ENCODE measurements at regions not wholly inside any gene's neighbourhood (a gene's known extent, or its start where the extent isn't known, plus 50 kb on each side); places are given as distances from the start of the nearest gene placed in this dataset.

- H3K9ac ChIP-seq (ENCODE audit: low read depth in 1 of 2, low read length in 2 of 2), result no peak overlapping the region
- H3K9me3 ChIP-seq (ENCODE audit: control insufficient read depth in 4 of 4, low read length in 3 of 4), result no peaks in the 10 kb centered on the region
- H3K4me3 ChIP-seq (ENCODE audit: low read depth in 1 of 3, low read length in 3 of 3), result no peak overlapping the region
- DNase-seq (ENCODE audit: low spot score), result no peak
- H3K27me3 ChIP-seq (ENCODE audit: control insufficient read depth in 4 of 4, insufficient read depth in 4 of 4, low read length in 3 of 4), result peaks cover 0 to 4% (median 0%) of the 10 kb centered on the region in 4 donors
- TF ChIP-seq CTCF (IDR thresholded peaks at IDR 0.05; ENCODE audit: low read depth, low read length, missing input control), result no peak
- no peak for TF ChIP-seq YY1 (IDR thresholded peaks at IDR 0.05)
- no peak for TF ChIP-seq RAD21 (IDR thresholded peaks at IDR 0.05)
- TF ChIP-seq HNF4A (conservative IDR thresholded peaks at IDR 0.05), result no peak
- TF ChIP-seq EGR1 (IDR thresholded peaks at IDR 0.05; ENCODE audit: low read depth in 2 of 2), result no peak
- no peak for TF ChIP-seq REST (IDR thresholded peaks at IDR 0.05)
- no peaks in the 10 kb centered on the region for H3K36me3 ChIP-seq (ENCODE audit: control insufficient read depth in 4 of 4, insufficient read depth in 3 of 4, low read depth in 1 of 4, low read length in 3 of 4)
- WGBS, result 77% methylated on average over 6 of the region's 6 CpGs
- H3K27ac ChIP-seq (ENCODE audit: low read depth in 1 of 2, low read length in 2 of 2), result no peak overlapping the region
- no peaks in the 10 kb centered on the region for H3K4me1 ChIP-seq (ENCODE audit: control insufficient read depth in 4 of 4, insufficient read depth in 4 of 4, low read length in 3 of 4)
Measured at GRCh38 chr10:29183301-29183945, 105.4 kb upstream of the LYZL1 start.

- Histone ChIP-seq H3K9me3 (ENCODE audit: control insufficient read depth in 4 of 4, low read length in 3 of 4) (no peaks in the 10 kb centered on the region), H3K4me3 (ENCODE audit: low read depth in 1 of 3, low read length in 3 of 3) (no peak overlapping the region), H3K4me1 (ENCODE audit: control insufficient read depth in 4 of 4, insufficient read depth in 4 of 4, low read length in 3 of 4) (no peaks in the 10 kb centered on the region), H3K36me3 (ENCODE audit: control insufficient read depth in 4 of 4, insufficient read depth in 3 of 4, low read depth in 1 of 4, low read length in 3 of 4) (no peaks in the 10 kb centered on the region), H3K27ac (ENCODE audit: low read depth in 1 of 2, low read length in 2 of 2) (no peak overlapping the region), H3K27me3 (ENCODE audit: control insufficient read depth in 4 of 4, insufficient read depth in 4 of 4, low read length in 3 of 4) (peaks cover 0 to 4% (median 0%) of the 10 kb centered on the region in 4 donors), H3K9ac (ENCODE audit: low read depth in 1 of 2, low read length in 2 of 2) (no peak overlapping the region)
- 72% methylated on average over 4 of the region's 4 CpGs for WGBS
- no peak for DNase-seq (ENCODE audit: low spot score)
- TF ChIP-seq ATF3 (IDR thresholded peaks at IDR 0.05) (no peak), REST (IDR thresholded peaks at IDR 0.05) (no peak), YY1 (IDR thresholded peaks at IDR 0.05) (no peak), CTCF (IDR thresholded peaks at IDR 0.05; ENCODE audit: low read depth, low read length, missing input control) (no peak), GABPA (IDR thresholded peaks at IDR 0.05 in 1 of 2, conservative IDR thresholded peaks at IDR 0.05 in 1 of 2) (no peak), MAX (IDR thresholded peaks at IDR 0.05) (no peak), SP1 (IDR thresholded peaks at IDR 0.05) (no peak), RAD21 (IDR thresholded peaks at IDR 0.05) (no peak), RXRA (IDR thresholded peaks at IDR 0.05) (no peak), NR2F2 (IDR thresholded peaks at IDR 0.05) (no peak), HNF4A (conservative IDR thresholded peaks at IDR 0.05) (no peak), ZBTB33 (IDR thresholded peaks at IDR 0.05) (no peak), TAF1 (conservative IDR thresholded peaks at IDR 0.05) (no peak), JUND (IDR thresholded peaks at IDR 0.05) (no peak)
Measured at GRCh38 chr10:29184205-29185000, 104.5 kb upstream of the LYZL1 start.
